C4-2B (cell line): ENCODE measurements at regions not wholly inside any gene's neighbourhood (a gene's known extent, or its start where the extent isn't known, plus 50 kb on each side); places are given as distances from the start of the nearest gene placed in this dataset.
"Not testable (repeated sequence)": the region's sequence is repeated elsewhere in the genome, so short reads cannot be mapped to it uniquely, and the experiment has no call there.

ENCODE experiments used
- ZFX ChIP-seq: fragments of 450-650 bp; IDR thresholded peaks from 2 replicates; pipeline ENCODE4 v1.6.1; 2017
- TF ChIP-seq, protein P1 (sequence below): fragments of 450-650 bp; conservative IDR thresholded peaks from 2 replicates; pipeline ENCODE4 v1.5.1; 2017; ENCODE audit warnings: mild to moderate bottlenecking

DNA sequence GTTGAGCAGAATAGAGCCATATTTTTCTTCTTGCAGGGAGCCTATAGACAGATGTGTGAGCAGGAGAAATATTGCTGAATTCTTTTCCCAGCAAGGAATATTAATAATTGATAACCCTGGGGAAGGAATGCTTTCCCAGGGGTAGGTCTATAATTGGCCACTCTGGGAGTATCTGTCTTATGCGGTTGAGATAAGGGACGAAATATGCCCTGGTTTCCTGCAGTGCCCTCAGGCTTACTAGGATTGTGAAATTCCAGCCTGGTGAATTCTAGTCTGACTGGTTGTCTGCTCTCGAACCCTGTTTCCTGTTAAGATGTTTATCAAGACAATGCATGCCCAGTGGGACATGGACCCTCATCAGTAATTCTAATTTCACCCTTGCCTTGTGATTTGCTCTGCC is 317.7 kb downstream of the NEK10 start:
- TF ChIP-seq, protein P1, sequence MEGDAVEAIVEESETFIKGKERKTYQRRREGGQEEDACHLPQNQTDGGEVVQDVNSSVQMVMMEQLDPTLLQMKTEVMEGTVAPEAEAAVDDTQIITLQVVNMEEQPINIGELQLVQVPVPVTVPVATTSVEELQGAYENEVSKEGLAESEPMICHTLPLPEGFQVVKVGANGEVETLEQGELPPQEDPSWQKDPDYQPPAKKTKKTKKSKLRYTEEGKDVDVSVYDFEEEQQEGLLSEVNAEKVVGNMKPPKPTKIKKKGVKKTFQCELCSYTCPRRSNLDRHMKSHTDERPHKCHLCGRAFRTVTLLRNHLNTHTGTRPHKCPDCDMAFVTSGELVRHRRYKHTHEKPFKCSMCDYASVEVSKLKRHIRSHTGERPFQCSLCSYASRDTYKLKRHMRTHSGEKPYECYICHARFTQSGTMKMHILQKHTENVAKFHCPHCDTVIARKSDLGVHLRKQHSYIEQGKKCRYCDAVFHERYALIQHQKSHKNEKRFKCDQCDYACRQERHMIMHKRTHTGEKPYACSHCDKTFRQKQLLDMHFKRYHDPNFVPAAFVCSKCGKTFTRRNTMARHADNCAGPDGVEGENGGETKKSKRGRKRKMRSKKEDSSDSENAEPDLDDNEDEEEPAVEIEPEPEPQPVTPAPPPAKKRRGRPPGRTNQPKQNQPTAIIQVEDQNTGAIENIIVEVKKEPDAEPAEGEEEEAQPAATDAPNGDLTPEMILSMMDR: not testable (repeated sequence)
- not testable (repeated sequence) for TF ChIP-seq ZFX
